OCI-LY7 (cell line): ENCODE measurements at regions not wholly inside any gene's neighbourhood (a gene's known extent, or its start where the extent isn't known, plus 50 kb on each side); places are given as distances from the start of the nearest gene placed in this dataset.

Source experiments
- EZH2phosphoT487 ChIP-seq: fragments of 200-600 bp; sonication (generic); IDR thresholded peaks from 2 replicates; pipeline ENCODE4 v1.6.1; 2018; ENCODE audit warnings: low read depth, borderline replicate concordance, mild to moderate bottlenecking, mixed run types, antibody characterized with exemption, low read length, moderate library complexity, mixed read lengths
- TF ChIP-seq, protein P1 (sequence below): fragments of 200-600 bp; sonication (generic); conservative IDR thresholded peaks from 2 replicates; pipeline ENCODE4 v1.5.1; 2014; ENCODE audit warnings: mild to moderate bottlenecking, antibody characterized with exemption, low read length, moderate library complexity, mixed read lengths

DNA sequence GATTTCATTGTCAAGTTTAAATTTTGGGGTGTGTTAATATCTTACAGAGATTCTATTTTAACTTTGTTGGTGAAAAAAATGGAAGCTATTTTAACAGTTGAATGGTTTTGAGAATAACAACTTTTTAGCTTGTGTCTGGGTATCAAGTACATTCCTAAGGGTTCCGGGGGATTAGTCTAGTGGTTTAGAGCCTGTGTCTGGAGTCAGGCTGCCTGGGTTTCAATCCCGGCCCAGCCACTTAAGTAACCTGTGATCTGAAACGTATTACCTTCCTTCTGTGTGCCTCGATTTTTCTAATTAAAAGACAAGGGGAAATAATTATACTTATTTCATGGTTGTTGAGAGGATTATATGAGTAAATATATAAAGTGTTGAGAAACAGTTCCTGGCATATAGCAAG, 288.6 kb upstream of the NR3C2 start:
- TF ChIP-seq, protein P1, sequence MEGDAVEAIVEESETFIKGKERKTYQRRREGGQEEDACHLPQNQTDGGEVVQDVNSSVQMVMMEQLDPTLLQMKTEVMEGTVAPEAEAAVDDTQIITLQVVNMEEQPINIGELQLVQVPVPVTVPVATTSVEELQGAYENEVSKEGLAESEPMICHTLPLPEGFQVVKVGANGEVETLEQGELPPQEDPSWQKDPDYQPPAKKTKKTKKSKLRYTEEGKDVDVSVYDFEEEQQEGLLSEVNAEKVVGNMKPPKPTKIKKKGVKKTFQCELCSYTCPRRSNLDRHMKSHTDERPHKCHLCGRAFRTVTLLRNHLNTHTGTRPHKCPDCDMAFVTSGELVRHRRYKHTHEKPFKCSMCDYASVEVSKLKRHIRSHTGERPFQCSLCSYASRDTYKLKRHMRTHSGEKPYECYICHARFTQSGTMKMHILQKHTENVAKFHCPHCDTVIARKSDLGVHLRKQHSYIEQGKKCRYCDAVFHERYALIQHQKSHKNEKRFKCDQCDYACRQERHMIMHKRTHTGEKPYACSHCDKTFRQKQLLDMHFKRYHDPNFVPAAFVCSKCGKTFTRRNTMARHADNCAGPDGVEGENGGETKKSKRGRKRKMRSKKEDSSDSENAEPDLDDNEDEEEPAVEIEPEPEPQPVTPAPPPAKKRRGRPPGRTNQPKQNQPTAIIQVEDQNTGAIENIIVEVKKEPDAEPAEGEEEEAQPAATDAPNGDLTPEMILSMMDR, result no peak
- TF ChIP-seq EZH2phosphoT487, result no peak
